PFSK-1 (cell line): ENCODE measurements at regions not wholly inside any gene's neighbourhood (a gene's known extent, or its start where the extent isn't known, plus 50 kb on each side); places are given as distances from the start of the nearest gene placed in this dataset.

Source experiments
- REST ChIP-seq, 2 experiments: IDR thresholded peaks; 2 replicates each; pipeline versions ENCODE4 v1.6.1 to v1.8.0; 2011 to 2012; ENCODE audit warnings: low read depth in 2 of 2, low read length in 2 of 2, control low read depth in 1 of 2, inconsistent platforms in 1 of 2, mild to moderate bottlenecking in 1 of 2, moderate library complexity in 1 of 2; ENCODE audit not compliant: insufficient read depth in 1 of 2
- SIN3A ChIP-seq: IDR thresholded peaks from 2 replicates; pipeline ENCODE4 v1.6.1; 2012; ENCODE audit warnings: mild to moderate bottlenecking, low read length, moderate library complexity, borderline replicate concordance; ENCODE audit not compliant: insufficient read depth

DNA sequence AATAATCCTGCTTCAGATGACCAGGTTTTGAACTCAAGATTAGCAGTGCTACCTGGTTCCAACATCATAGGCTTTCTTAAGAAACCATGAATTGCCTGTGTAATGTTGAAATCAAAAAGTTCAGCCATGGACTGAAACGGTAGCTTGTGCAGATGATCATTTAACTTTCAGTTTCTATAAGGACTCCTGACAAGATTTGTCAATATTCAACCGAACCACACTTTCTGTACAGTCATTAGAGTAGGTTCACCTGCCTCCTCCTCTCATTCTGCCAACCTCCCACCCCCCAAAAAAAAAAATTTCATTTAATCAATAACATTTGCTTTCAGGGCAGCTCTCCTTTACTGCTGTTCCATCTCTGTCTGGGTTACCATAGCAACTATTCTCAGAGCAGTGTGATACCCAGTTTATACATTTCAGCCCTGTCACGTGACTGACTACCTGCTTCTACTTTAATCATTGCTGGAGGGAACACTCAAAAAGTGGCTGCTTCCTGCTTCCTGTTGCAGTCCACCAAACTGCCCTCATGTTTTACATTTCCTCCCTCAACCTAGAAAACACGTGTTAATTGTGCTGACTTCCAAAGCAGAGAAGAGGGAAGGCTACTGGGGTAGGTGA is 275.5 kb downstream of the SS18 start:
- TF ChIP-seq REST (IDR thresholded peaks at IDR 0.05; ENCODE audit: insufficient read depth in 1 of 2, low read depth in 2 of 2, low read length in 2 of 2) (no peak), SIN3A (no peak)
